ENCODE measurements at regions not wholly inside any gene's neighbourhood (a gene's known extent, or its start where the extent isn't known, plus 50 kb on each side); places are given as distances from the start of the nearest gene placed in this dataset.

DNA sequence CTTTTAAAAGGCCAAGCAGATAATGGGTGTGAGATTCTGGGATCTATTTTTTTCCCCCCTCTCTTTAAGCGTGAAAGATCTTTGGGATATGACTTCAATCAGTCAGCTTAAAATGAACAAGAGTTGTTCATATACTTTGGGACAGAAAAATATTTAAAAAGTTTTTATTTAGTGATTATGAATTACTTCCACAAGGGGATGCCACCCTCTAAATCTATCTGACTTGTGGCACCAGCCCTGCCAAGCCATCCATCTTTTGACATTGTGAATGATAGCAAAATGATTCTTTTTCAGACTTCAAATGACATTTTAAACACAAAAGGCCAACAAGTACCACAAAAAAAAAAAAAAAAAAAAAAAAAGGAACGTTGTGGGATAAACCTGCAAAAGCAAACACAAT is 111.0 kb upstream of the HMHB1 start:
- Histone ChIP-seq H3K4me3 (ENCODE audit: low read depth, low read length, poor library complexity, severe bottlenecking) (no peak overlapping the region), H3K27me3 (replicated peaks; ENCODE audit: insufficient read depth, low read depth, low read length, poor library complexity) (no peaks in the 10 kb centered on the region), H3K9me3 (ENCODE audit: low read depth, low read length, poor library complexity, severe bottlenecking) (no peaks in the 10 kb centered on the region), H3K36me3 (ENCODE audit: insufficient read depth, low read length, poor library complexity, severe bottlenecking) (no peaks in the 10 kb centered on the region), H3K27ac (ENCODE audit: low read depth, low read length, poor library complexity, severe bottlenecking) (no peak overlapping the region), H3K4me1 (ENCODE audit: insufficient read depth, low read length, poor library complexity, severe bottlenecking) (no peaks in the 10 kb centered on the region)
- POLR2A ChIA-PET (ENCODE audit: low non-redundant PET) = no interaction called here
- intact Hi-C loops (cut with micrococcal nuclease; ENCODE audit: unreplicated experiment) = no loop called here
- BruUV-seq (replicated peaks) = no TSS peak
- TF ChIP-seq, protein P1, sequence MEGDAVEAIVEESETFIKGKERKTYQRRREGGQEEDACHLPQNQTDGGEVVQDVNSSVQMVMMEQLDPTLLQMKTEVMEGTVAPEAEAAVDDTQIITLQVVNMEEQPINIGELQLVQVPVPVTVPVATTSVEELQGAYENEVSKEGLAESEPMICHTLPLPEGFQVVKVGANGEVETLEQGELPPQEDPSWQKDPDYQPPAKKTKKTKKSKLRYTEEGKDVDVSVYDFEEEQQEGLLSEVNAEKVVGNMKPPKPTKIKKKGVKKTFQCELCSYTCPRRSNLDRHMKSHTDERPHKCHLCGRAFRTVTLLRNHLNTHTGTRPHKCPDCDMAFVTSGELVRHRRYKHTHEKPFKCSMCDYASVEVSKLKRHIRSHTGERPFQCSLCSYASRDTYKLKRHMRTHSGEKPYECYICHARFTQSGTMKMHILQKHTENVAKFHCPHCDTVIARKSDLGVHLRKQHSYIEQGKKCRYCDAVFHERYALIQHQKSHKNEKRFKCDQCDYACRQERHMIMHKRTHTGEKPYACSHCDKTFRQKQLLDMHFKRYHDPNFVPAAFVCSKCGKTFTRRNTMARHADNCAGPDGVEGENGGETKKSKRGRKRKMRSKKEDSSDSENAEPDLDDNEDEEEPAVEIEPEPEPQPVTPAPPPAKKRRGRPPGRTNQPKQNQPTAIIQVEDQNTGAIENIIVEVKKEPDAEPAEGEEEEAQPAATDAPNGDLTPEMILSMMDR (conservative IDR thresholded peaks at IDR 0.05; ENCODE audit: low read depth, low read length) = no peak
- DNase-seq (ENCODE audit: low spot score) = no peak
- CTCF ChIA-PET = no interaction called here

DNA sequence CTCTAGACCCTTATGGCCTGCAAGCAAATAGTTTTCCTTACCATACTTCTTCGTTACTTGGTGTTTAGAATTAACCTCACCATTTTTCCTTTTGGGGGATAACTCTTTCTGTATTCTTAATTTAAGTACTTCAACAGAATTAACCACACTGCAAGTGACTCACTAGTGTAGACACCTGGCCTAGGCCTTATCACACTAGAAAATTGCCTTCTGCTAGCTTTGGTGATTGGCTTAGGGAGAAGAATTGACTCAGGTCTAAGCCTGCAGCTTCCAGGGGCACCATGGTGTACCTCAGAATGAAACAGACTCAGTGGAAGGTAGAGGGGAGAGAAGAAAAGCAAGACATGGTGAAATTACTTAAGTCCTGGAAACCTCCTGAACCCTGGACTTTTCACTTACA is 112.8 kb upstream of the HMHB1 start:
- Histone ChIP-seq H3K4me1 (ENCODE audit: insufficient read depth, low read length, poor library complexity, severe bottlenecking) (no peaks in the 10 kb centered on the region), H3K4me3 (ENCODE audit: low read depth, low read length, poor library complexity, severe bottlenecking) (no peak overlapping the region), H3K27me3 (replicated peaks; ENCODE audit: insufficient read depth, low read depth, low read length, poor library complexity) (no peaks in the 10 kb centered on the region), H3K27ac (ENCODE audit: low read depth, low read length, poor library complexity, severe bottlenecking) (no peak overlapping the region), H3K9me3 (ENCODE audit: low read depth, low read length, poor library complexity, severe bottlenecking) (no peaks in the 10 kb centered on the region), H3K36me3 (ENCODE audit: insufficient read depth, low read length, poor library complexity, severe bottlenecking) (no peaks in the 10 kb centered on the region)
- DNase-seq (ENCODE audit: low spot score) = no peak
- TF ChIP-seq, protein P1 (conservative IDR thresholded peaks at IDR 0.05; ENCODE audit: low read depth, low read length) = no peak
- TF ChIP-seq EZH2 (IDR thresholded peaks at IDR 0.05; ENCODE audit: borderline replicate concordance, low read depth, low read length, poor library complexity, severe bottlenecking) = no peak
- no TSS peak for BruUV-seq (replicated peaks)
- intact Hi-C loops (cut with micrococcal nuclease; ENCODE audit: unreplicated experiment) = no loop called here
- POLR2A ChIA-PET (ENCODE audit: low non-redundant PET) = no interaction called here
- CTCF ChIA-PET = no interaction called here

DNA sequence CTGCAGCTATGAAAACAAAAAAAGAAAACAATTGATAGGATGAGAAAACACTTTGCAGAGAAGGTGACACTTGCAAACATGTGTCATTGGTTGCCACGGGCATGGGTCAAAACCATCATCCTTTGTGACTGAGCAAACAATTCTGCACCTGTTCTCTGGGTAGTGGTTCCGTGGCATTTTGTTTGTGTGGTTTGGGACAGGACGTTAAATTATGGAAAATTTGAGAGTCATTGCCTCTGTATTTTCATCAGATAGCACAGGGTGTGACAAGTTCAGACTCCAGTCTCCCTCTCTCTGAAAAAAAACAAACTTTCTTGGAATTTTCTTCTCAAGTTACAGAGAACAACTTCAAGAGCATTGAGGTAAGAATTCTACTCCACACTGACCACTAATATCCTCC is 113.4 kb upstream of the HMHB1 start:
- ChIA-PET CTCF (no interaction called here), POLR2A (ENCODE audit: low non-redundant PET) (no interaction called here)
- no peak for DNase-seq (ENCODE audit: low spot score)
- Histone ChIP-seq H3K27ac (ENCODE audit: low read depth, low read length, poor library complexity, severe bottlenecking) (no peak overlapping the region), H3K4me1 (ENCODE audit: insufficient read depth, low read length, poor library complexity, severe bottlenecking) (no peaks in the 10 kb centered on the region), H3K4me3 (ENCODE audit: low read depth, low read length, poor library complexity, severe bottlenecking) (no peak overlapping the region), H3K27me3 (replicated peaks; ENCODE audit: insufficient read depth, low read depth, low read length, poor library complexity) (no peaks in the 10 kb centered on the region), H3K36me3 (ENCODE audit: insufficient read depth, low read length, poor library complexity, severe bottlenecking) (no peaks in the 10 kb centered on the region), H3K9me3 (ENCODE audit: low read depth, low read length, poor library complexity, severe bottlenecking) (no peaks in the 10 kb centered on the region)
- intact Hi-C loops (cut with micrococcal nuclease; ENCODE audit: unreplicated experiment) = no loop called here
- BruUV-seq (replicated peaks) = no TSS peak
- TF ChIP-seq EZH2 (IDR thresholded peaks at IDR 0.05; ENCODE audit: borderline replicate concordance, low read depth, low read length, poor library complexity, severe bottlenecking) = no peak
- TF ChIP-seq, protein P1 (conservative IDR thresholded peaks at IDR 0.05; ENCODE audit: low read depth, low read length) = no peak
